Neural cell (in vitro differentiated cells): ENCODE measurements at regions not wholly inside any gene's neighbourhood (a gene's known extent, or its start where the extent isn't known, plus 50 kb on each side); places are given as distances from the start of the nearest gene placed in this dataset.

Experiments
- EZH2 ChIP-seq: fragments of 200-600, 300-800 bp; shearing (Covaris generic), sonication (generic); IDR thresholded peaks from 2 replicates; pipeline ENCODE4 v1.6.1; 2014; ENCODE audit warnings: antibody characterized with exemption, low read length, borderline replicate concordance, mild to moderate bottlenecking; ENCODE audit not compliant: insufficient read depth, poor library complexity, severe bottlenecking
- POLR2AphosphoS5 ChIP-seq: IDR thresholded peaks from 2 replicates; pipeline ENCODE4 v1.6.1; 2012
- RAD21 ChIP-seq: fragments of 450-650 bp; conservative IDR thresholded peaks from 2 replicates; pipeline ENCODE4 v1.6.1; 2014; ENCODE audit warnings: antibody characterized with exemption, mild to moderate bottlenecking, moderate library complexity
- TAF1 ChIP-seq: IDR thresholded peaks from 2 replicates; pipeline ENCODE4 v1.6.1; 2012; ENCODE audit warnings: low read depth
- TF ChIP-seq, protein P1 (sequence below): fragments of 450-650 bp; IDR thresholded peaks from 2 replicates; pipeline ENCODE4 v1.5.1; 2014; ENCODE audit warnings: antibody characterized with exemption, mild to moderate bottlenecking, moderate library complexity; ENCODE audit not compliant: poor library complexity, severe bottlenecking
- TF ChIP-seq, protein P2 (sequence below): IDR thresholded peaks from 2 replicates; pipeline ENCODE4 v1.6.1; 2012; ENCODE audit warnings: borderline replicate concordance

DNA sequence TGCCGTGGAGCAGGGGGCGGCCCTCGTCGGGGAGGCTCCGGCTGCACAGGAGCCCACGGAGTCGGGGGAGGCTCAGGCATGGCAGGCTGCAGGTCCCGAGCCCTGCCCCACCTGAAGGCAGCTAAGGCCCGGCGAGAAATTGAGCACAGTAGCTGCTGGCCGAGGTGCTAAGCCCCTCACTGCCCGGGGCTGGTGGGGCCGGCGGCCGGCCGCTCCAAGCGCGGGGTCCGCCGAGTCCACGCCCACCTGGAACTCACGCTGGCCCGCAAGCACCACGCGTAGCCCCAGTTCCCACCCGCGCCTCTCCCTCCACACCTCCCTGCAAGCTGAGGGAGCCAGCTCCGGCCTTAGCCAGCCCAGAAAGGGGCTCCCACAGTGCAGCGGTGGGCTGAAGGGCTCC, 589.4 kb downstream of the PPP4R3C start:
- TF ChIP-seq POLR2AphosphoS5, result no peak
- TF ChIP-seq, protein P1, sequence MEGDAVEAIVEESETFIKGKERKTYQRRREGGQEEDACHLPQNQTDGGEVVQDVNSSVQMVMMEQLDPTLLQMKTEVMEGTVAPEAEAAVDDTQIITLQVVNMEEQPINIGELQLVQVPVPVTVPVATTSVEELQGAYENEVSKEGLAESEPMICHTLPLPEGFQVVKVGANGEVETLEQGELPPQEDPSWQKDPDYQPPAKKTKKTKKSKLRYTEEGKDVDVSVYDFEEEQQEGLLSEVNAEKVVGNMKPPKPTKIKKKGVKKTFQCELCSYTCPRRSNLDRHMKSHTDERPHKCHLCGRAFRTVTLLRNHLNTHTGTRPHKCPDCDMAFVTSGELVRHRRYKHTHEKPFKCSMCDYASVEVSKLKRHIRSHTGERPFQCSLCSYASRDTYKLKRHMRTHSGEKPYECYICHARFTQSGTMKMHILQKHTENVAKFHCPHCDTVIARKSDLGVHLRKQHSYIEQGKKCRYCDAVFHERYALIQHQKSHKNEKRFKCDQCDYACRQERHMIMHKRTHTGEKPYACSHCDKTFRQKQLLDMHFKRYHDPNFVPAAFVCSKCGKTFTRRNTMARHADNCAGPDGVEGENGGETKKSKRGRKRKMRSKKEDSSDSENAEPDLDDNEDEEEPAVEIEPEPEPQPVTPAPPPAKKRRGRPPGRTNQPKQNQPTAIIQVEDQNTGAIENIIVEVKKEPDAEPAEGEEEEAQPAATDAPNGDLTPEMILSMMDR, result no peak
- TF ChIP-seq, protein P2, sequence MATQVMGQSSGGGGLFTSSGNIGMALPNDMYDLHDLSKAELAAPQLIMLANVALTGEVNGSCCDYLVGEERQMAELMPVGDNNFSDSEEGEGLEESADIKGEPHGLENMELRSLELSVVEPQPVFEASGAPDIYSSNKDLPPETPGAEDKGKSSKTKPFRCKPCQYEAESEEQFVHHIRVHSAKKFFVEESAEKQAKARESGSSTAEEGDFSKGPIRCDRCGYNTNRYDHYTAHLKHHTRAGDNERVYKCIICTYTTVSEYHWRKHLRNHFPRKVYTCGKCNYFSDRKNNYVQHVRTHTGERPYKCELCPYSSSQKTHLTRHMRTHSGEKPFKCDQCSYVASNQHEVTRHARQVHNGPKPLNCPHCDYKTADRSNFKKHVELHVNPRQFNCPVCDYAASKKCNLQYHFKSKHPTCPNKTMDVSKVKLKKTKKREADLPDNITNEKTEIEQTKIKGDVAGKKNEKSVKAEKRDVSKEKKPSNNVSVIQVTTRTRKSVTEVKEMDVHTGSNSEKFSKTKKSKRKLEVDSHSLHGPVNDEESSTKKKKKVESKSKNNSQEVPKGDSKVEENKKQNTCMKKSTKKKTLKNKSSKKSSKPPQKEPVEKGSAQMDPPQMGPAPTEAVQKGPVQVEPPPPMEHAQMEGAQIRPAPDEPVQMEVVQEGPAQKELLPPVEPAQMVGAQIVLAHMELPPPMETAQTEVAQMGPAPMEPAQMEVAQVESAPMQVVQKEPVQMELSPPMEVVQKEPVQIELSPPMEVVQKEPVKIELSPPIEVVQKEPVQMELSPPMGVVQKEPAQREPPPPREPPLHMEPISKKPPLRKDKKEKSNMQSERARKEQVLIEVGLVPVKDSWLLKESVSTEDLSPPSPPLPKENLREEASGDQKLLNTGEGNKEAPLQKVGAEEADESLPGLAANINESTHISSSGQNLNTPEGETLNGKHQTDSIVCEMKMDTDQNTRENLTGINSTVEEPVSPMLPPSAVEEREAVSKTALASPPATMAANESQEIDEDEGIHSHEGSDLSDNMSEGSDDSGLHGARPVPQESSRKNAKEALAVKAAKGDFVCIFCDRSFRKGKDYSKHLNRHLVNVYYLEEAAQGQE, result no peak
- no peak for TF ChIP-seq TAF1
- no peak for TF ChIP-seq EZH2
- no peak for TF ChIP-seq RAD21
